NCI-H187 treated with DMSO at 0.1 percent for 48 hours (cell line): ENCODE measurements at regions not wholly inside any gene's neighbourhood (a gene's known extent, or its start where the extent isn't known, plus 50 kb on each side); places are given as distances from the start of the nearest gene placed in this dataset.

Experiments used
- DNase-seq: peaks from one replicate; lab custom pipeline; 2025; lab: John Stamatoyannopoulos, UW

DNA sequence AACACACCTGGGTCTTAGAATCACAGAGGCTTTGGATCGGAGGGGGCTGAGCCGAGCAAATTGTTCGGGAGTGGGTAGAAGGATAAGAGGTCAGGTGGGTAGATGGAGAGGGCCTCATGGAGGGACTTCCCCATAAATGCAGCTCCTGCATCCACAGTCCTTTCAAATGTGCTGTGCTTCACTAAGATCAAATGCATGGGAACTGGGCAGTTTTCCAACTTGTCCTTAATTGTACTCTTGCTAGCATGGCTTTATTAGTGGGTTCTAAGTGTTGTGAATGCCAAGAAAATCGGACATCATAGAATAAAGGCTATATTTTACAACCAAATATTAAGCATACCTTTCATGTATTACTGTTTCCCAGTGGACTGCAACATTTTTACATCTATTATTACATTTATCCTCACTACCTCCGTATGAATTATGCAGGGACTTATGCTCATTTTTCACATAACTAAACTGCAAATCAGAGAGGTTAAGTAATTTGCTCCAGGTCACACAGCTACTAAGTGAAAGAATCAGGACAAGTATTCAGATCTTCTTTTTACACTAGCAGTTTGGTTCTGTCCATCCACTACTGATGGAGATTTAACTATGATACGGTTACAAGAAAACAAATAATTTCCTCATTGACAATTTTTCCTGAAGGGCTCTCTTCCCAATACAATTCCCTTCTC lies 174.5 kb upstream of the RUNX1 start:
- peak; percentile 47 for DNase-seq

DNA sequence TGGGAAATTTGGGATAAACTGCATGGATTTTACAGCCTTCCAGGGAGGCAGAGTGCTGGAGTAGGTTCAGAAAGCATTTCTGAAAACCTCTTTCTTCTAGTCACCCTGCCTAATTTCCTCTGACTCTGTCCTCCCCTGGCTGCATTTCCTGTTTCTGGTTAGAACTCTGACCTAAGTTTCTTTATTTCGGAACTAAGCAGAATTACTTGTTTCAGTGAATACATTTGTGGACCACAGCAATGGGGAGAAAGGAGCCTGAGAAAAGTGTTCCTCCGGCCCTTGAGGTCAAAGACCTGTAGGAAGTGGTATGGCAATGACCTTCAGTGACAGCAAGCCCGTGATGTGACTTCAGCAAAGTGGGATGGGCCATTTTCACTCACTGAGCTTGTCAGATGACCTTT lies 173.4 kb upstream of the RUNX1 start:
- DNase-seq: no peak

GRCh38 chr21:35222021-35222420 lies 172.9 kb upstream of the RUNX1 start:
- DNase-seq: no peak

DNA sequence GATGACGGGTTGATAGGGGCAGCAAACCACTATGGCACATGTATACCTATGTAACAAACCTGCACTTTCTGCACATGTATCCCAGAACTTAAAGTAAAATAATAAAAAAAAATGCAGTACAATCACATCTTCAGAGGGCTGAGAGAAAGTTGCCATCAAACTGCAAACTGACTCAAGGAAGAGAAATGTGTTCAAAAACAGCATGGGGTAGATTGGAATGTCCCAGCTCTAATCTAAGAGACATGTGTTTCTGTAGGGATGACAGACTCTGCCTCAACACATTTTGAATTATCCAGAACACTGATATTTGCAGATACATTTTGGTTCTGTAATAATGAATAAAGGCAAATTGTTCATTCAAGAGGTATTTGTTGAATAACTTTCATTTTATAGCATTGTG lies 171.2 kb upstream of the RUNX1 start:
- DNase-seq: no peak

DNA sequence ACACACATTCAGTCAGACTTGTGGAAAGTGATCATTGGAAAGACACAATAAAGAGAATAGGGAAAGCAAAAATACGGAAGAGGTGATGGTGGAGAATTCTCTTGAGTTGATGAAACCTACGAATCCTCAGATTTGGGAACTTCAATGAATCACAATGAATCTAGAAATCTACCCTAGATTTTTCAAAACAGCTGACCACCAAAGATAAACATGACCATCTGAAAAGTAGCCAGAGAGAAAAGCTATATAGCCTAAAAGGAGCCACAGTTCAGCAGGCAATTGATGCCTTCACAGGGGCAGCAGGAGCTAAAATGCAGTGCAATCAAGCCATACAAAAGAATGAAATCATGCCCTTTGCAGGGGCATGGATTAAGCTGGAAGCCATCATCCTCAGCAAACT lies 170.6 kb upstream of the RUNX1 start:
- DNase-seq: no peak

DNA sequence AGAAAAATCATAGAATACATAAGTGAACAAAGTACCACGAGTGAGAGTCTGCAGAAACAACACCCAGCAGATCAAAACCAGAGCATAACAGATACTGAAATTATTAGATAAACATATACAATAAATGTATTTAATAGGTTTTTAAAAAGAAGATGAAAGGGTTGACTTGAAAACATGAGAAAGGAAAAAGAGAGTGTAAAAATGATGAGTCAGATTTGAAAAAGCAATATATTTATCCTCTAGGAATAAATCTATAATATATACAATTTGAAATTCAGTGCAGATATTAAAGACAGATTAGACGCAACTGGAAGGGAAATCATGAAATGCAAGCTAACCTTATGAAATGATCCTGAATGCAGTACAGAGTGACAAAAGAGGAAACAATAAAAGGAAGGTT lies 170.2 kb upstream of the RUNX1 start:
- DNase-seq: no peak

DNA sequence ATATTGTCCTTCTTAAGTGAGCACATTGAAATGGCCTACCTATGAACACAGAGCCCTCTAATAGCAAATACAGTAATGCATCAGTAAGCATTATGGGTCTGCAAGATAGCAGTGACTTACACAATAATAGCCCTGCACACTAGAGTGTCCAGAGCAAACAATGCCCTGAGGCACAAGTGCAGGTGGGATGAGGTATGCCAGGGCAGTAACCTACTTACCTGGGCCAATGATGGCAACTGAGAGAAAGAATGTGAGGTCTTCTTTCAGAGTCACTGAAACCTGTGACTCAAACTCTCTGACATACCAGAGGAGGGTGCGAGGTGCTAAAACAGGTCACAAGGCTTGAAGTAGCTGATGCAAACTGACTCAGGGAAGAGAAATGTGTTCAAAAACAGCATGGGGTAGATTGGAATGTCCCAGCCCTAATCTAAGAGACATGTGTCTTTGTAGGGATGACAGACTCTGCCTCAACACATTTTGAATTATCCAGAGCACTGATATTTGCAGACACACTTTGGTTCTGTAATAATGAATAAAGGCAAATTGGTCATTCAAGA lies 168.5 kb upstream of the RUNX1 start:
- DNase-seq: no peak

- no peak for DNase-seq
These were observed 167.9 kb upstream of the RUNX1 start for GRCh38 chr21:35216996-35217395.

DNA sequence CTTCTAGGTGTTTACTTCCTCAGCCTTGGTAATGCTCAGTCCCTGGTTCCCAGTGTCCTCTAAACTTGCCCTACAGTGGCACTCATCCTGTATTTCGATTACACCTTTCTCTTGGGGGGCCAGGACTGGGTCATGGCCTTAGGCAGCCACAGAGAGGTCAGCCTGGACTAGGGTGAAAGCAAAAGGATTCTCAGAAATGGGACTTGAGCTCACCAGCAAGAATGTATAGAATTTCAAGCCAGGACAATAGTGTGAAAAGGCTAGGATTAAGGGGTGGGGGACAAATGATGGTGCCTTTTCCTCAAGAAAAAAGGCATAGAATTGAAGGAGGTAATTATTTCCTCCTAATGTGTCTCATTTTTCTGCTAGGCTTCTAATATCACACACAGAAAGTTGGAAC lies 166.8 kb upstream of the RUNX1 start:
- no peak for DNase-seq

DNA sequence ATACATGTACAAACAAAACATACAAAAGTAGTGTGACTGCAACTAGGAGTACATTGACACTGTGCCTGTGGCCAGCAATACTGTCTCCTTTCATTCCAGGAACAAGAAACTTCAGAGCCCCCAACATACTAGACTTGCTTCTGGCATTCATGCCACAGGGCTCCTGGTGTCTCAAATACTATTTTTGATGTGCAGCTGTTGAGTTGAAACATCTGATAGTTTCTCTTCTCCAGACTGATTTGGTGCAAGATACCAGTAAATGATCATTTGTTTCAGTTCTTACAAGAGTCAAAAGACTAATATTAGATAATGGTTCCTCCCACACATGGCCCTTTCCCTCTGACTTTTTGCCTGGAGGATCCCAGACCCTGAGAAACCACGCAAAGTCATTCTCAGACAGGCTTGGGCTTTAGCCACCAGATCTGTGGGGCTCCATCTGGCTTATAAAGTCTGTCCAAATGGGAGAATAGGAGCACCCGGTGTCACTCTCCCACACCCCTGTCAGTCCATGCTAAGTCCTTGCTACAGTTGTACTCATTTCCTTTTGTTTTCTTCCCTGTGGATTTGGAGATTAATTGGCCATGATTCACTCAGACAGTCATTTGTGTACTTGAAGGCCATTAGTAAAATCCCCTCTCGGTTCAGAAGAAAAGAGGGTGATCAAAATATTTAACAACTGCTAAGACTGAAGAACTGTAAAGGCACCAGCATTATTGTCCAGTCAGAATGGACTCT lies 163.5 kb upstream of the RUNX1 start:
- DNase-seq: no peak

DNA sequence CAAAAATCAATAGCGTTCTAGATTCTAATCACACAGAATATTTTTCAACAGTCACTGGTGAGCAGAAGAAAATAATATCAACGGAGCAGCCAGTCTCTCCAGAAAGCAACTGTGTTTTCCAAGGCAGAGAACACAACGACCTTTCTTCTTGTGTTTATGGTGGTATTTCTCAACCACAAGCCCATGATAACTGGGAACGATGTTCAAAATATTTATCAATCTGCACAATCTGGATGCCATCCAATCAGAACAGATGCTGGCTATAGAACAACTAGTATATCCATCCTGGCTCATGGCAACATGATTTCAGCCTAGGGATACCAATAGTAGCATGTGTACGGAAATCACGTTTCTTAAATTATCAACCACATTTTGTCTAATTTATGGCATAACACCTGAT lies 162.7 kb upstream of the RUNX1 start:
- DNase-seq: no peak

GRCh38 chr21:35210093-35210492 lies 161.0 kb upstream of the RUNX1 start:
- no peak for DNase-seq

- no peak for DNase-seq
These were observed 159.9 kb upstream of the RUNX1 start for GRCh38 chr21:35208810-35209517.

- no peak for DNase-seq
These were observed 159.0 kb upstream of the RUNX1 start for GRCh38 chr21:35208104-35208503.

- DNase-seq: no peak
These were observed 158.2 kb upstream of the RUNX1 start for GRCh38 chr21:35207322-35207721.

DNA sequence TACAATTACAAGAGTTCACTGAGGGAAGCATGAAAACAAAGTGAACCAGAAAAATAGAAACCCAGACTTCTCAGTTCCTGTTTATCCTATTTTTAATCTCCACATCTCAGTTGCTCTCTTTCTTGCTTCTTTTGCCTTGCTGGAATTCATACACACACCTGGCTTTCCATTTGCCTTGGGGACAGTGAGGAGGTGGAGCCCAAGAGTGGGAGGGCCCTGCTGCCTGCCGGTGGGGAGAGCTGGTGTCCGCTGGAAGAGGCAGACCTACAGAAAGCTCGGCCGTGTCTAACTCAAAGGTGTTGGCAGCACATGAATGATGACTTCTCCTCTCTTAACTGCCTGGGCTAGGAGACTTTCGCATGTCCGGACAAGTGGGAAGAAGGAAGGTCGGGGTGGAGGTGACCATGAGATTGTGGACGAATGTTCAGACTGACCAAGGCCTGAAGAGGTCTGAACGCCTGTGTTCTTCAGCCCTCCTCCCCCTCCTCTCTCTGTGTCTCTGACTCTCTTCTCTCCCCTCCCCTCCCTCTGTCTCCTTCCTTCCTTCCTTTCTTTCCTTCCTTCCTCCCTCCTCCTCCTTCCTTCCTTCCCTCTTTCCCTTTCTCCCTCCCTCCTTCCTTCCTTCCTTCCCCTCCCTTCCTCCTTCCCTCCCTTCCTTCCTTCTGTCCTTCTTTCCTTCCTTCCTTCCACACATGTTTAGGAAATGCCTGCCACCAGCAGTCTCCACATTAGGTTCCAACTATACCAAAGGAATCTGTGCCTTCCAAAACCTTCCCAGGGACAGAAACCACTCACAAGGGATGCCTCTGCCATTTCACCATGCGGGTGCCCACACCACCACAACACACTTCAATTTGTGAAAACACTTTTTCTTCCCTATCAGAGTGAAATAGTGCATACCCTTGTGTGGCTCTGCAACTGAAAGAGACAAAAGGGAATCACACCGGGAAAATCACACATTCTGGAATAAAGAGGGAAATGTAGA lies 157.3 kb upstream of the RUNX1 start:
- DNase-seq: peak; percentile 80

GRCh38 chr21:35204850-35205541 lies 155.9 kb upstream of the RUNX1 start:
- DNase-seq: no peak

DNA sequence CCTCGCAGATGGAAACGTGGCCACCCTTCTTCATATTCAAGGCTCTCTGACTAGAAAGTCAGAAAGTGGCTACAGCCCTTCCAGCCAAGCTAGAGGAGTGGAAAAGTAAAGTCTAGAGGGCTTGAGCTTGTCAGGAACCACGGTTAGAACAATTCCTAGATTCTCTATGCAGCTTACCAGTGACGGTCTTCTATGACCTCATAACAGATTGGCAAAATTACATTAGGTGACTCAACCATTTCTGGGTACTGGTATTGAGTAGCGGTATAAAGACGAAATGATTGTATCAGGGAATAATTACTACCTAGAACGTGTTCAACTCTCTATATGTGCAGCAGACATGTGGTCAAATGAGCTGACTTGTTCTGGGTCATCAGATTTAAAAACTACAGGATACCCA lies 155.0 kb upstream of the RUNX1 start:
- no peak for DNase-seq

GRCh38 chr21:35203093-35203977 lies 154.2 kb upstream of the RUNX1 start:
- DNase-seq: no peak

GRCh38 chr21:35202431-35202830 lies 153.3 kb upstream of the RUNX1 start:
- no peak for DNase-seq
